ENCODE measurements at regions not wholly inside any gene's neighbourhood (a gene's known extent, or its start where the extent isn't known, plus 50 kb on each side); places are given as distances from the start of the nearest gene placed in this dataset.
"Not testable (repeated sequence)": the region's sequence is repeated elsewhere in the genome, so short reads cannot be mapped to it uniquely, and the experiment has no call there.

GRCh38 chr14:101634850-101635748 lies 73.8 kb downstream of the DIO3 start:
- no peak for DNase-seq

- no peak for DNase-seq
Observed at GRCh38 chr14:101635749-101636560, 74.7 kb downstream of the DIO3 start.

DNA sequence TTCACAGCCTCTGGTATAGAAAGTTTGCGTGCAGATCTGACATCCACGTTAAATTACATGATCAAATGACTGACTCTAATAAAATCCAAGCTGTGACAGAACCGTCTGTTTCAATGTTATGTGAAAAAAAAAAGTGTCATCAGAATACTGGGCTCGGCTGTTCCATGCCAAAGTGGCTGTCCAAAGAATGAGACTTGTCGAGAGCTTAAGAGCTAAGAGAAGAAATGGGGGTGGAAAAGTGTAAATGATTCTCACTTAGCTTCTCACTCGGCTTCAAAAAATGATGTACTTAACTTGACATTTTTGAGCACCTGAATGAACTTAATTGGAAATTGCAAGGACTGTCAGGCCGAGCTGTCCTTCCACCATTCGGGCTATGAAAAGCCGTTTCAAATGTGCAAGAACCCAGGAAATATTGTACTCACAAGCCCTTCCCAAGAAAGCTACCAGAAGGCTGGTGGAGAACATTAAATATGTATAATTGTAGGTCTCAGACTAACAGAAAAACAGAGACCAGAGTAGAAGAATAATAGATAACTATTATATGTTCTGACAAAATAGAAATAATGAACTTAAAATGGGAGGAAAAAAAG lies 78.0 kb downstream of the DIO3 start:
- no peak for DNase-seq

DNA sequence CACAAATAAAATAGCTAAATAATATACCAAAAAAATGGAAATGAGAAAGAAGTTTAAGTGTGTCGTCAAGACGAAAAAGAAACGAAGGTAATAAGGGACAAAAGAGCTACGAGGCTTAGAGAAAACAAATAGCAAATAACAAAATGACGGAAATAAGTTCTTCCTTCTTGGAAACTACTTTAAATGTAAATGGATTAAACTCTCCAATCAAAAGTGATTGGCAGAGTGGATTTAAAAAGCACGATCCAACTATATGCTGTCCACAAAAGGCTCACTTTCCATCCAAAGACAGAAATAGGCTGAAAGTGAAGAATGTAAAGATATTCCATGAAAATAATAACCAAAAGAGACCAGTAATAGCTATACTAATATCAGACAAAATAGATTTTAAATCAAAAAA lies 82.4 kb downstream of the DIO3 start:
- DNase-seq = no peak

DNA sequence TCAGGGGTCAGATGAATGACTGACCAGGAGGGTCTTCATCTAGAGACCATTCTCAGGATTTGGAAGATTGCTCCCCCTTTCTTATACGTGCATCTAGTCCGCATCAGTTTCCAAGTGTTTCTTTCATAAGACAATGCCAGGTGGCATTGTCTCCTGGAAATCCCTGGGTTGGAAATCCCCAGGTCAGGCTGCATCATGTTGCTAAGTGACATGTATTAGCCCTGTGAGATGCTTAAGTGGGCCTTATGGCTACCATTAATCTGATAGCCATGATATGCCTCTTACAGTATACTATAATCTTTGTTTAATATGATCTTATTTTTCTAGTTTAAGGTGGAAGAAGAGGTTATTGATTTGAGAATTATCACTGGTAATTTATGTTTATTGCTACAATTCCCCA lies 92.8 kb downstream of the DIO3 start:
- DNase-seq = no peak

DNA sequence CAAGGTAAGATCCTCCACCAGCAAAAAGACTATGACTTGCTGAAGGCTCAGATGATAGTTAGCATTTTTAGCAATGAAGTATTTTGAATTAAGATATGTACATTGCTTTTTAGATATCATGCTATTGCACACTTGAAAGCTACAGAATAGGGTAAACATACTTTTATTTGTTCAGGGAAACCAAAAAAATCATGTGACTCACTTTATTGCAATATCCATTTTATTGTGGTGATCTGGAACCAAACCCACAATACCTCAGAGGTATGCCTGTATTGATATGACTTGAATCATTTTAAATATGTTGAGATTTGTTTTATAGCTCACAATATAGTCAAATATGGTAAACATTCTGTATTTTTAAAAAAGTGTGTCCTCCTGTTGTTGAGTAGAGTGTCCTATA lies 96.1 kb downstream of the DIO3 start:
- no peak for DNase-seq

- peak; percentile 75 for DNase-seq
Observed at GRCh38 chr14:101665478-101666078, 95.9 kb upstream of the PPP2R5C start.

DNA sequence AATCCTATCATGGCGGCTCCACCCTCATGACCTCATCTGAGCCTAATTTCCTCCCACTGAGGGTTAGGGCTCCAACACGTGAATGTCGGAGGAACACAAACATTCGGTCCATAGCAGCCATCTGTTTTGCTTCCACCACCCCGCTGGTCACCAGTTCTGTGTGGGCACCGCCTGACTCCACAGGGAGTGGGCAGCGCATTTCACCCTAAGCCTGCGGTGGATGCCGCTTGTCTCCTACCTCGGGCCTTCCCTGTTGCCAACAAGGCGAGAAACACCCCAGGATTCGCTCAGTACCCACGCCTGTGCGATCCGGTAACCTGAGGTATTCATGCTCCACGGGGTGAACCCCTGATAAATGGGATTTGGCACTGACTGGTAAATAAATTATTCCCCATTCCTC lies 95.2 kb upstream of the PPP2R5C start:
- no peak for DNase-seq

- no peak for DNase-seq
Observed at GRCh38 chr14:101669629-101670028, 91.9 kb upstream of the PPP2R5C start.

GRCh38 chr14:101673873-101674272 lies 87.6 kb upstream of the PPP2R5C start:
- DNase-seq = no peak

GRCh38 chr14:101675835-101676234 lies 85.7 kb upstream of the PPP2R5C start:
- DNase-seq = not testable (repeated sequence)

GRCh38 chr14:101677912-101678327 lies 83.6 kb upstream of the PPP2R5C start:
- not testable (repeated sequence) for DNase-seq

DNA sequence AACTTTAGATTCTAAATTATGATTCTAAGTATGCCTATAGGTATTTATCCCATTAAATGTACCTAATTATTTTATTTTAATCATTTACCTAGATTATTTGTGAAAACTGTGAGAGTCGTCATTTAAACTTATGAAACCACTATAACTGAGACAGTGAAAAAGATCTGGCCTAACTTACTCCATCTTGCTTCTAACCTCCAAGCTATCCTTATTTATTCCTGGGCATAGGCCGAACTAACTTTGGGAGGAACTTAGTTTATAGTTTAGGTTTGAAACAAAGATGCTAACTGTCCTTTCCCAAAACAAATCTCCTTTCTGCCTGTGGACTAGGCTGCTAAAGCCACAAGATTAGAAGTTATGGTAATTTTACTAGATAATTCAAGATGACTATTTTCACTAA lies 79.7 kb upstream of the PPP2R5C start:
- DNase-seq = no peak

DNA sequence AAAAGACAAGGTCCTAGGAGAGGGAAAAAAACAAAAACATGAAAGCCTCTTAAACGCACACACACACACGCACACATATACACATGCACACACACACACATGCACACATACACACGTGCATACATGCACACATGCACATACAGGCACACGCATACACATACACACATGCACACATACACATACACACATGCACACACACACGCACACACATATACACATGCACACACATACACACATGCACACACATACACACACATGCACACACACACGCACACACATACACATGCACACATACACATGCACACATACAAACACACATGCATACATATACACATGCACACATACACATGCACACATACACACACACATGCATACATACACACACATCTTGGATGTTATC lies 78.1 kb upstream of the PPP2R5C start:
- DNase-seq = no peak

DNA sequence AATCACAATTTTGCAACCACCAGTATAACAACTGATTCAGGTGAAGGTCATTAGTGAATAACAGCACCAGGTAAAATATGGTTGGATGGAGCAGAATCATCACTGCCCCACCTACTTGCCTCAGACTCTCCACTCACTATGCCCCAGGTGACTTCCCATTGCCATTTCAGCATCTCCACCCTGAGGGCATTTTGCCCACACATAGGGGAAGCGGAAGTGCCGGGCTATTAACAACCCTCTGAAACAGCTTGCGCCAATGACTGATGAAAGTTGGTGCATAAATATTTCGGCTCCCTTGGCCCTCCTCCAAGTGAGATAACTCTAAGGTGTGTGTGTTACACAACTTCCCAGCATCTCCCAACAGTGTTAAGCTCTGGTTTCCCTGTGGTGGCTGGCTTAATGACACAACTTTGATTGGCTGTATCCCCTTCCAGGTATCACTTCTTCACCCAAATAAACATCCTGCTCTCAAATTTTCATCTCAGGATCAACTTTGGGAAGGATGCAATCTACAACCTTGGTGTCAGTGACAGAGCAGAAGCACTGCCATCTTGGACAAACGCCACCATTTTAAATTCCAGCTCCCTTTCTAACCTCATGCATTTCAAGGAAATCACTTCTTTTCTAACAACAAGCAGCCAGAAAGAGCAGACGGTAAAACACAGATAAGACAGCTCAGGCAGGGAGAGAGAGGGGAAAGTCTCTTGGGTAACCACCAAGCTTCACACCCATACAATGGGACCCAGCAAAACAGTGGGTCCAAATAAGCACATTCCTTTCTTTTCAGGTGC lies 73.6 kb upstream of the PPP2R5C start:
- DNase-seq = no peak

- no peak for DNase-seq
Observed at GRCh38 chr14:101689039-101689501, 72.4 kb upstream of the PPP2R5C start.

DNA sequence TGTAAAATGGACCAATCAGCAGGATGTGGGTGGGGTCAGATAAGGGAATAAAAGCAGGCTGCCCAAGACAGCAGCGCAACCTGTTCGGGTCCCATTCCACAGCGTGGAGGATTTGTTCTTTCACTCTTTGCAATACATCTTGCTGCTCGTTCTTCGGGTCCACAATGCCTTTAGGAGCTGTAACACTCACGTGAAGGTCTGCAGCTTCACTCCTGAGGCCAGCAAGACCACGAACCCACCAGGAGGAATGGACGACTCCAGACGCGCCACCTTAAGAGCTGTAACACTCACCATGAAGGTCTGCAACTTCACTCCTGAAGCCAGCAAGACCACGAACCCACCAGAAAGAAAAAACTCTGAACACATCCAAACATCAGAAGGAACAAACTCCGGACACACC lies 71.5 kb upstream of the PPP2R5C start:
- not testable (repeated sequence) for DNase-seq

DNA sequence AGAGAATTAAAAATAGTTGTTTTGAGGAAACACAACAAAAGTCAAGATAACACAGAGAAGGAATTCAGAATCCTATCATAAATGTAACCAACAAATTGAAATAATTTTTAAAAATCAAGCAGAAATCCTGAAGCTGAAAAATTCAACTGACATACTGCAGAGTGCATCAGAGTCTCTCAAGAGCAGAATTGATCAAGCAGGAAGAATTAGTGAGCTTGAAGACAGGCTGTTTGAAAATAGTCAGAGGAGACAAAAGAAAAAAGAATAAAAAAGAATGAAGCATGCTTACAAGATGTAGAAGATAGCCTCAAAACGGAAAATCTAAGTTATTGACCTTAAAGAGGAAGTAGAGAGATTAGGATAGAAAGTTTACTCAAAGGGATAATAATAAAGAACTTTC lies 65.8 kb upstream of the PPP2R5C start:
- no peak for DNase-seq

GRCh38 chr14:101704140-101704539 lies 57.4 kb upstream of the PPP2R5C start:
- DNase-seq = no peak

GRCh38 chr14:101705733-101706508 lies 55.6 kb upstream of the PPP2R5C start:
- DNase-seq = no peak

- DNase-seq = no peak
Observed at GRCh38 chr14:101706509-101707067, 54.9 kb upstream of the PPP2R5C start.

All from NCI-H510A treated with DMSO at 0.1 percent for 48 hours (cell line).